Hepatocyte (in vitro differentiated cells): ENCODE measurements at regions not wholly inside any gene's neighbourhood (a gene's known extent, or its start where the extent isn't known, plus 50 kb on each side); places are given as distances from the start of the nearest gene placed in this dataset.

Experiments
- DNase-seq: peaks from one replicate; pipeline ENCODE4 v3.0.0-alpha.2; 2016; ENCODE audit warnings: low spot score
- H2AFZ ChIP-seq: fragments of 200-600 bp; sonication (generic); 2 replicates; pipeline ENCODE4 v1.6.0; 2016; ENCODE audit warnings: antibody characterized with exemption, mild to moderate bottlenecking
- H3K27ac ChIP-seq: fragments of 200-600 bp; sonication (generic); 2 replicates; pipeline ENCODE4 v1.5.1; 2016; ENCODE audit warnings: mild to moderate bottlenecking
- H3K27me3 ChIP-seq: fragments of 200-600 bp; sonication (generic); 2 replicates; pipeline ENCODE4 v1.6.1; 2016
- H3K36me3 ChIP-seq: fragments of 200-600 bp; sonication (generic); replicated peaks from 2 replicates; pipeline ENCODE4 v1.5.1; 2016; ENCODE audit warnings: low read depth; ENCODE audit not compliant: insufficient read depth
- H3K4me1 ChIP-seq: fragments of 200-600 bp; sonication (generic); 2 replicates; pipeline ENCODE4 v1.5.1; 2016; ENCODE audit warnings: mild to moderate bottlenecking, moderate library complexity; ENCODE audit not compliant: insufficient read depth
- H3K4me2 ChIP-seq: fragments of 200-600 bp; sonication (generic); 2 replicates; pipeline ENCODE4 v1.6.0; 2016
- H3K4me3 ChIP-seq: fragments of 200-600 bp; sonication (generic); 2 replicates; pipeline ENCODE4 v1.5.1; 2016; ENCODE audit warnings: mild to moderate bottlenecking
- H3K79me2 ChIP-seq: fragments of 200-600 bp; sonication (generic); 2 replicates; pipeline ENCODE4 v1.6.0; 2017; ENCODE audit warnings: mild to moderate bottlenecking
- H3K9me2 ChIP-seq: fragments of 200-600 bp; sonication (generic); replicated peaks from 2 replicates; pipeline ENCODE4 v1.6.0; 2017; ENCODE audit warnings: mild to moderate bottlenecking; ENCODE audit not compliant: insufficient read depth
- H3K9me3 ChIP-seq: fragments of 200-600 bp; sonication (generic); 2 replicates; pipeline ENCODE4 v1.5.1; 2016; ENCODE audit warnings: low read depth, mild to moderate bottlenecking
- H4K20me1 ChIP-seq: fragments of 200-600 bp; sonication (generic); 2 replicates; pipeline ENCODE4 v1.6.0; 2016; ENCODE audit warnings: mild to moderate bottlenecking; ENCODE audit not compliant: insufficient read depth, poor library complexity, severe bottlenecking
- EZH2 ChIP-seq: fragments of 200-600 bp; sonication (generic); IDR thresholded peaks from 2 replicates; pipeline ENCODE4 v1.6.1; 2016; ENCODE audit warnings: antibody characterized with exemption, mild to moderate bottlenecking, borderline replicate concordance
- EZH2phosphoT487 ChIP-seq: fragments of 200-600 bp; sonication (generic); IDR thresholded peaks from one replicate; pipeline ENCODE4 v1.6.1; 2018; ENCODE audit warnings: antibody characterized with exemption, mild to moderate bottlenecking, low read depth, moderate library complexity; ENCODE audit not compliant: unreplicated experiment, severe bottlenecking
- whole genome bisulfite sequencing: methylation state at CpG from one replicate; pipeline ENCODE4 v1.1.6; 2016; ENCODE audit warnings: low lambda C conversion rate; ENCODE audit errors: missing lambda C conversion rate; 5-methylcytosine and 5-hydroxymethylcytosine counted together
- TF ChIP-seq, protein P1 (sequence below): fragments of 200-600 bp; sonication (generic); IDR thresholded peaks from 2 replicates; pipeline ENCODE4 v1.5.1; 2016; ENCODE audit warnings: antibody characterized with exemption, mild to moderate bottlenecking; ENCODE audit not compliant: poor library complexity

DNA sequence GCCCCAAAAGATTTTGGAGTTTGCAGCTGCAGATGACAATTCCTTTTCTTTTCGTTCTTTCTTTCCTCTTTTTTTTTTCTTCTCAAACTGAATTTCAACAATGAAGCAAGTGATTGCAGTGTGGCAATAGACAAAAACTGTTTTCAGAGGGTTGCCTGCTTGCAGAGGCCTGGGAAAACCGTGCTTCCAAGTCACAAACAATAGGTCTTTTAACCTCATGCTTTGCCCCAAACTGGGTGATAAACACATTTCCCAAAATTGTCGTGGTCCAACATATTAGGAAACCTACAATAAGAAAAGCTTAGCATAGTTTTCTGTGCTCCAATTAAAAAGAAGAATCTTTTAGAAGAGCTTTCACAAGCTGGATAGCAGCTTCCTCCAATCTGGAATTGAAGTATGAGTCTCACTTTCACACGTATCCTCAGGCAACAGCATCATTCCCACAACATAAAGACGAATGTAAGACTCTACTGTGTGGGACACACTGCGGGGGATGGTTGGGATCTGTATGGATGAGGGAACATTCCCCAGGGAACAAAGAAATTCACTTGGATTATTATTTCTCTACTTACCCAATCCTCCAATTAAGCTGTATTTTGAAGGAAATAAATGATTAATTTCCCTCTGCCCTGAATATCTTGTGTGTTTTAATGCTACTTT lies 656.1 kb downstream of the RNF144A start:
- Histone ChIP-seq H3K4me3 (no peak overlapping the region), H2AFZ (no peak overlapping the region), H3K27me3 (no peaks in the 10 kb centered on the region), H3K79me2 (no peaks in the 10 kb centered on the region), H3K9me2 (no peaks in the 10 kb centered on the region), H3K4me1 (no peaks in the 10 kb centered on the region), H3K36me3 (no peaks in the 10 kb centered on the region), H3K9me3 (peaks cover 5% of the 10 kb centered on the region), H4K20me1 (no peaks in the 10 kb centered on the region), H3K27ac (no peak overlapping the region), H3K4me2 (no peak overlapping the region)
- WGBS, result 81% methylated on average over 6 of the region's 6 CpGs
- DNase-seq, result no peak
- TF ChIP-seq EZH2 (no peak), EZH2phosphoT487 (no peak)
- TF ChIP-seq, protein P1, sequence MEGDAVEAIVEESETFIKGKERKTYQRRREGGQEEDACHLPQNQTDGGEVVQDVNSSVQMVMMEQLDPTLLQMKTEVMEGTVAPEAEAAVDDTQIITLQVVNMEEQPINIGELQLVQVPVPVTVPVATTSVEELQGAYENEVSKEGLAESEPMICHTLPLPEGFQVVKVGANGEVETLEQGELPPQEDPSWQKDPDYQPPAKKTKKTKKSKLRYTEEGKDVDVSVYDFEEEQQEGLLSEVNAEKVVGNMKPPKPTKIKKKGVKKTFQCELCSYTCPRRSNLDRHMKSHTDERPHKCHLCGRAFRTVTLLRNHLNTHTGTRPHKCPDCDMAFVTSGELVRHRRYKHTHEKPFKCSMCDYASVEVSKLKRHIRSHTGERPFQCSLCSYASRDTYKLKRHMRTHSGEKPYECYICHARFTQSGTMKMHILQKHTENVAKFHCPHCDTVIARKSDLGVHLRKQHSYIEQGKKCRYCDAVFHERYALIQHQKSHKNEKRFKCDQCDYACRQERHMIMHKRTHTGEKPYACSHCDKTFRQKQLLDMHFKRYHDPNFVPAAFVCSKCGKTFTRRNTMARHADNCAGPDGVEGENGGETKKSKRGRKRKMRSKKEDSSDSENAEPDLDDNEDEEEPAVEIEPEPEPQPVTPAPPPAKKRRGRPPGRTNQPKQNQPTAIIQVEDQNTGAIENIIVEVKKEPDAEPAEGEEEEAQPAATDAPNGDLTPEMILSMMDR, result no peak

DNA sequence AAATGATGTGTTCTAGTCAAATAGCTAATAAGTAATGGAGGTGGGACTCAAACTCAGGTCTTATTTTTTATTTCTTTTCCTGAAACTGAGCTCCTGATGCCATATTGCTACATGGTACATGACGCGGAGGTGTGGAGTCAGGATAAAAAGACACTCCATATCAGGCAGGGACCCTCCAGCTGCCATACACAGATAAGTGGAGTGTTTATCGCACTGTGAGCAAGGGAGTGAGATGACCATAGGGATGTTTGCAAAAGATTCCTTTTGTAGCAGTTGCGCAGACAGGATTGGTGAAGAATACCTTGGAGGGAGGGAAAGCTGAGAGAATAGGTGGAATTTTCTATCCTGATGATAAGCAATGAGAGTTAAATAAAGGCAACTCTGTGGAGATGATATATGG lies 657.2 kb downstream of the RNF144A start:
- H3K9me3 ChIP-seq, result peaks cover 8% of the 10 kb centered on the region
- no peaks in the 10 kb centered on the region for H3K9me2 ChIP-seq
- no peak overlapping the region for H3K4me2 ChIP-seq
- no peaks in the 10 kb centered on the region for H3K79me2 ChIP-seq
- no peaks in the 10 kb centered on the region for H4K20me1 ChIP-seq
- no peak for DNase-seq
- TF ChIP-seq EZH2phosphoT487 (no peak), EZH2 (no peak)
- TF ChIP-seq, protein P1, result no peak
- H3K4me3 ChIP-seq, result no peak overlapping the region
- H3K4me1 ChIP-seq, result no peaks in the 10 kb centered on the region
- WGBS, result 84% methylated on average over 4 of the region's 4 CpGs
- no peaks in the 10 kb centered on the region for H3K36me3 ChIP-seq
- H3K27ac ChIP-seq, result no peak overlapping the region
- H3K27me3 ChIP-seq, result no peaks in the 10 kb centered on the region
- no peak overlapping the region for H2AFZ ChIP-seq

DNA sequence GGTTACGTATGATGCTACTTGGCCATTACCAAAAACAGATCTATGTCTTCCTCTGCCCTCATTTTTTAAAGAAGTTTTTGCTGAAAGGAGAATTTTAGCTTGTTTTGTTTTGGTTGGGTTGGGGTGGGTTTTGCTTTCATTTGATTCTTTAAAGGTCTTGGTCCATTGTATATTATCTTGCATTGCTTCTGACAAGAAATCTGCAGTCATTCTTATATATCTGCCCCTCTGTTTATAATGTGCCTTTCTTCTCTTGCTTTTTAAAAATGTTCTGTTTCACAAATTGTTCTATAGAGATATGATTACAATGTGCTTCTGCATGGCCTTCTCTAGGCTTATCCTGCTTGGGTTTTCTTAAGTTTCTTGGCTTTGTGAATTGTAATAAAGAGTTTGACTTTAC lies 660.6 kb downstream of the RNF144A start:
- H3K4me1 ChIP-seq, result no peaks in the 10 kb centered on the region
- WGBS, result 96% methylated on average over 1 of the region's 1 CpG
- H3K4me3 ChIP-seq, result no peak overlapping the region

More for the DNA sequence above, 660.6 kb downstream of the RNF144A start:
- Histone ChIP-seq H3K9me3 (peaks cover 8% of the 10 kb centered on the region), H3K79me2 (no peaks in the 10 kb centered on the region), H3K27me3 (no peaks in the 10 kb centered on the region), H2AFZ (no peak overlapping the region), H3K4me2 (no peak overlapping the region), H3K27ac (no peak overlapping the region), H3K9me2 (no peaks in the 10 kb centered on the region), H3K36me3 (no peaks in the 10 kb centered on the region), H4K20me1 (no peaks in the 10 kb centered on the region)
- no peak for DNase-seq
- TF ChIP-seq, protein P1, result no peak
- TF ChIP-seq EZH2, result no peak
- no peak for TF ChIP-seq EZH2phosphoT487
